Fibroblast of villous mesenchyme (primary cell): ENCODE measurements at regions not wholly inside any gene's neighbourhood (a gene's known extent, or its start where the extent isn't known, plus 50 kb on each side); places are given as distances from the start of the nearest gene placed in this dataset.

Experiments used
- DNase-seq: peaks from one replicate; pipeline ENCODE4 v3.0.0-alpha.2; 2010; ENCODE audit warnings: low read depth
- H3K4me3 ChIP-seq: 2 replicates; pipeline ENCODE4 v1.5.1; 2011; ENCODE audit warnings: low read depth, mild to moderate bottlenecking, low read length
- TF ChIP-seq, protein P1 (sequence below): IDR thresholded peaks from 2 replicates; pipeline ENCODE4 v1.5.1; 2012; ENCODE audit warnings: low read depth, mild to moderate bottlenecking, low read length; ENCODE audit not compliant: insufficient read depth

DNA sequence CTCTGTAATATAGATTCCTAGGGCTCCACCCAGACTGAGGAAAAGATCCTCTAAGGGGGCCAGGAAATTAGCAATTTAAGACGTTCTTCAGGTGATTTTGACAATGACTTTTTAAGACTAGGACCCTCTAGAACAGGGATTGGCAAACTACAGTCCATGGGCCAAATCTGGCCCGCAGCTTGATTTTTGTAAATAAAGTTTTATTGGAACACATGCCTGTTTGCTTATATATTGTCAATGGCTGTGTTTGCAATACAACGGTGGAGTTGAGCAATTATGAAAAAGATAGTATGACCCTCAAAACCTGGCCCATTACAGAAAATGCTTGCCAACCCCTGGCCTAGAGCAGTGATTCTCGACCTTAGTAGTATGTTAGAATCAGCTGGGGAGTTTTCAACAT is 181.9 kb downstream of the SOX9 start:
- no peak for DNase-seq
- H3K4me3 ChIP-seq: no peak overlapping the region
- TF ChIP-seq, protein P1, sequence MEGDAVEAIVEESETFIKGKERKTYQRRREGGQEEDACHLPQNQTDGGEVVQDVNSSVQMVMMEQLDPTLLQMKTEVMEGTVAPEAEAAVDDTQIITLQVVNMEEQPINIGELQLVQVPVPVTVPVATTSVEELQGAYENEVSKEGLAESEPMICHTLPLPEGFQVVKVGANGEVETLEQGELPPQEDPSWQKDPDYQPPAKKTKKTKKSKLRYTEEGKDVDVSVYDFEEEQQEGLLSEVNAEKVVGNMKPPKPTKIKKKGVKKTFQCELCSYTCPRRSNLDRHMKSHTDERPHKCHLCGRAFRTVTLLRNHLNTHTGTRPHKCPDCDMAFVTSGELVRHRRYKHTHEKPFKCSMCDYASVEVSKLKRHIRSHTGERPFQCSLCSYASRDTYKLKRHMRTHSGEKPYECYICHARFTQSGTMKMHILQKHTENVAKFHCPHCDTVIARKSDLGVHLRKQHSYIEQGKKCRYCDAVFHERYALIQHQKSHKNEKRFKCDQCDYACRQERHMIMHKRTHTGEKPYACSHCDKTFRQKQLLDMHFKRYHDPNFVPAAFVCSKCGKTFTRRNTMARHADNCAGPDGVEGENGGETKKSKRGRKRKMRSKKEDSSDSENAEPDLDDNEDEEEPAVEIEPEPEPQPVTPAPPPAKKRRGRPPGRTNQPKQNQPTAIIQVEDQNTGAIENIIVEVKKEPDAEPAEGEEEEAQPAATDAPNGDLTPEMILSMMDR: no peak

DNA sequence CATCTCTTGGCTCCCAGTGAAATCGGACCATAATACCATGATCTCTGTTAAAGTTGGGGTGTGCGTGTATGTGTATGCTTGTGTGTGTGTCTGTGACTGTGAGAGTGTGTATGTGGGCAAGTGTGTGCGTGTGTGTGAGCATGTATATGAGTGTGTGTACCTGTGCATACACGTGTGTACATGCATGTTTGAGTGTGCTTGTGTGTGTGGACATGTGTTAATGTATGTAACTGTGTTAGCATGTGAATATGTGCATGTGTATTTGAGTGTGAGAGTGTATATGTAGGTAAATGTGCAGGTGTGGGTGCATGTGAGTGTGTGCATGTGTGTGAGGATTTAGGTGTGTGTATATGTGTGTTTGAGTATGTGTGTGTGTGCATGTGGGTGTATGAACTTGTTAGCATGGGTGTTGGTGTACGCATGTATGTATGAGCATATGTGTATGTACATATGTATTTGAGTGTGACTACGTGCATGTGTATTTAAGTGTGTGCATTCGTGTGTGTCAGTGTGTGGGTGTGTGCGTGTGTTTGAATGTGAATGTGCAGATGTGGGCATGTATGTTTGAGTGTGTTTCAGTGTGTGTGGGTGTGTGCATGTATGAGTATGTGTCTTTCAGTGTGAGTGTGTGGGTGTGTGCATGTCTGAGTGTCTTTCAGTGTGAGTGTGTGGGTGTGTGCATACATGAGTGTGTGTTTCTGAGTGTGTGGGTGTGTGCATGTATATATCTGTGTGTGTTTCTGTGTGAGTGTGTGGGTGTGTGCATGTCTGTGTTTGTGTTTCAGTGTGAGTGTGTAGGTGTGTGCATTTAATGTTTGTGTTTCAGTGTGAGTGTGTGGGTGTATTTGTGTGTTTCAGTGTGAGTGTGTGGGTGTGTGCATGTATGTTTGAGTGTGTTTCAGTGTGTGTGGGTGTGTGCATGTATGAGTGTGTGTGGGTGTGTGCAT is 183.2 kb downstream of the SOX9 start:
- DNase-seq: no peak
- TF ChIP-seq, protein P1: no peak
- H3K4me3 ChIP-seq: no peak overlapping the region

DNA sequence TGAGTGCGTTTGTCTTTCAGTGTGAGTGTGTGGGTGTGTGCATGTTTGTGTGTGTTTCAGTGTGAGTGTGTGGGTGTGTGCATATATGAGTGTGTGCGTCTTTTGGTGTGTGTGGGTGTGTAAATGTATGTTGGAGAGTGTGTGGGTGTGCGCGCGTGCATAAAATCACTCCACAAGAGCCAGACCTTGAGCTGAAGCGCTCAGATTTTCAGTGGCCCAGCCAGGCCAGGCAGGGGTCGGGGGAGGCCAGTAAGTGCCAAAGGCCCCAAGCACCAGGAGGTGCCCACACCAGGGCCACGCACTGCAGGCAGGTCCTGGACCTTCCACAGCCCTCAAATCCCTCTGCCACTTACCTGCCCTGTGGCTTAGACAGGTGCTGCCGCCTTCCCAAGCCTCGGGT is 184.0 kb downstream of the SOX9 start:
- TF ChIP-seq, protein P1: no peak
- H3K4me3 ChIP-seq: no peak overlapping the region
- DNase-seq: no peak

DNA sequence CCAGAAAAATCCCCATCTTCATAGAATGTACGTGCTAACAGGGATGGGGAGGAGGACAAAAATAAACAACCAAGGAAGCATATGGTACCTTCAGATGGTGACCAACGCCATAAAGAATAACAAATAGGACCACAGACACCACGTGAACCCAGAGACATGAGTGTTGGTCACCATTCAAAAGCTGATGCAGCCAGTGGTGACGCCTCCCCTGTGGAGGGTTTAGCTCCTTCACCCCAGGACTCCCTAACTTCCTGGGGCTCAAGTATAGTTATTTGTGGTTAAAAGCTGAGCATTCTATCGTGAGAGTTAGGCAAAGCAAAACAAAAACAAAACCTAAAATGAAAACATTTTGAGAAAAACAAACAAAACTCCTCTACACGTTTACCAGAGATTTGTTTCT is 184.7 kb downstream of the SOX9 start:
- DNase-seq: peak; percentile 7
- TF ChIP-seq, protein P1: no peak
- no peak overlapping the region for H3K4me3 ChIP-seq

DNA sequence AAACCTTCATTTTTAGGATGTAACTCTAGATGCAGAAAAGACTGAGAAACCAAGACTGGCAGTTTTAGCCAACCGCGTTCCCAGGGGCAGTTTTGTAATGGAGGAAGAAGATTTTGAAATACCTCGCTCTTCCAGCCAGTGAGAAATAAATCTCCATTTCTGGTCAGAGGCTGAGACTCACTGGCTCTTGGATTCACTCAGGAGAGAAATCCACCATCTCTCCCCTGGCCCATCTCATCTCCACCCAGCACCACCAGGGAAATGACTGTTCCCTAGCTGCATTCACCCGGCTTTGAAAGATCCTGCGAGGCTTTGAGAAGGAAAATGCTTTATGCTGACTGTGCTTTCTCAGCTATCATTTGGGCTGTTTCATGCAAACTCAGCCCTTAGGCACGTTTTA is 185.2 kb downstream of the SOX9 start:
- peak; percentile 46 for DNase-seq
- H3K4me3 ChIP-seq: no peak overlapping the region
- TF ChIP-seq, protein P1: no peak

DNA sequence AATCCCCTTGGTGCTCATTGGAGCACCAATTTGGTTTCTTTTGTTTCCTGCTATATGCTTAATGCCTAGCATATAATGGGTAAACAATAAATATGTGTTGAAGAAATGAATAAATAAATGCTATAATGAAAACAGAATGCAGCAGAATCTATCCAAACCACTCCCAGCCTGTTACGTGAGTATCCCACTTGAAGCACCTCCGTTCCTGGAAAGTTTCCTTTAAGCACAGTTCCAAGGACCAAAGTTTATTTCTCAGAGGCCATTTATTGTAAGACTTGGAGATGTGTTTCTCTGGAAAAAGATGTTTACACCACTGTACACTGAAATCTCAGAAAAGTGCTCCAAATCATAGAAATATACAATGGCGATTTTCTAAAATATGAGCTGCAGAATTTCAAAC is 187.0 kb downstream of the SOX9 start:
- DNase-seq: no peak
- TF ChIP-seq, protein P1: no peak
- no peak overlapping the region for H3K4me3 ChIP-seq
